Activated CD4-positive, alpha-beta T cell treated with anti-CD3 and anti-CD28 coated beads for 1 hour (primary cell): ENCODE measurements at regions not wholly inside any gene's neighbourhood (a gene's known extent, or its start where the extent isn't known, plus 50 kb on each side); places are given as distances from the start of the nearest gene placed in this dataset.

ENCODE experiments used
- DNase-seq: peaks from one replicate; pipeline ENCODE4 v3.0.0-alpha.2; 2020

DNA sequence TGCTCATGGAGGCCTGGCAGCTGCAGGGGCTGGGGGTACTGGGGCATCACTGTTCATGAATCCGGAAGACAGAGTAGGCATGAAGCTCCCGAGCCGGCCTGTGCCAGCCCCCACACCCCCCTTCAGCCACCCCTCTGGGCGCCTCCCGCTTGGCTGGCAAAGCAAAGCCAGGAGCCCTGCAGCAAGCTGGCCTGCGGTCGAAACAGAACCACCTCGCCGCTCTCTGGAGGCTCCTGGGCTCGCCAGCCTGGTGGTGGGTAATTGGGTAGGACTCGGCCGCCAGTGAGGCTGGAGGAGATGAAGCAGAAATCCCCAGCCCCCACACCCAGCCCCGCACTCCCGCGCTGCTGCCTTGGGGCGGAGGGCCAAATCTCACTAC lies 70.9 kb upstream of the GPC1 start:
- DNase-seq: no peak

DNA sequence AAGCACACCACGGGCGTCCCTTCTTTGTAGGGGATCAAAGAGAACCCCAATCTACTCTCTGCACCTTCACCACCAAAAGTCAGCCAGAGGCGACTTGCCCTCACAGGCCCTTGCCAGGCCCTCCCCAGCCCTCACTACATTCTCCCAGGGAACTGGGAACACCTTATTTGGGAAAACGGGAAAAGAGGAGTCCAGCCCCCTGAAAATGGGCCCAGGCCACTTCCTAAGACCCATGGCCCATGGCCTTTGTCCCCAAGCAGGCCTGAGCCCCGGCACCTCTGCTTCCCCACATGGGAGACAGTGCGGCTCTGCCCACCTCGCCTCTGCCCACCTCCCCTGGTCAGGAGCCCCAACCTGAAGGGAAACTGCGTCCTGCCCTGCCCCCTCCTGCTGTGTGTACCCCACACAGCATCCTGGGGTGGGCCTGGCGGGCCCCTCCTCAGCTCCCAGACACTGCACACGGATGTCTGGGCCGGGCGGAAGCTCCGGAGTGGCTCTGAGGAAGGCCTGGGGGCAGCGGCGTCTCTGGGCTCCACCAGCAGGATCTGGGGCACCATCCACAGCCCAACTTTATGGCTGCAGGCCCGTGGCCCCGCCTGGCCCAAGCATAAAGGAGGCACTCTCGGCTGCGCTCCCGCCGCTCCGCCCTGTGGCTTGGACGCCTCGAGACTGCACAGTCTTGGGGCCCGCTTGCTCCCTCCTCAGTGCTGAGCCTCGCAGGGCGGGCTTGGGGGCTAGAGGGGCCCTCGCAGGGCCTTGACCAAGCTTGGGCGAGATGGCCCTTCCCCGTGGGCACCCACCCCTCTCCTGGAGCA lies 70.3 kb upstream of the GPC1 start:
- no peak for DNase-seq

DNA sequence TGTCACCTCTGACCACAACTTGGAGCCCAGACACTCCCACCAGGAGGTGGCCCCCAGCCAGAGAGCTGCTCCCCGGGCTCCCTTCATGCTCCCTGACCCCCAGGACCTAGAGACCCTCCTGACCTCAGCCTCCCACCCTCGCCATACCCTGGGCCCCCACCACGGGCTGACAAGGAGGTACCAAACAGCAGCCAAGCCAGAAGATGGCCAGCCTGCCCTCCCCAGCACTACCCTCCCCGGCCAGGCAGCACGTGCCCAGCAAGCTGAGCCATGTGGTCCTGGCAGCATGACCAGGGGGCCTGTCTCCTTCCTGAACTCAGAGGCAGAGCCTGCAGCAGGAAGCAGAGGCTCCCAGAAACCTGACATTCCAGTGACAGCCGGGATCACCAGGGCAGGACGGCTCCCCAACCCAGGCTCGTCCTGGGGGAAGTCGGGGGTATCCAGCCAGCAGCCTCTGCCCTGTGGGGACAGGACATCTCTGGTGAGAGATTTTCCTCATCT lies 69.4 kb upstream of the GPC1 start:
- DNase-seq: no peak

DNA sequence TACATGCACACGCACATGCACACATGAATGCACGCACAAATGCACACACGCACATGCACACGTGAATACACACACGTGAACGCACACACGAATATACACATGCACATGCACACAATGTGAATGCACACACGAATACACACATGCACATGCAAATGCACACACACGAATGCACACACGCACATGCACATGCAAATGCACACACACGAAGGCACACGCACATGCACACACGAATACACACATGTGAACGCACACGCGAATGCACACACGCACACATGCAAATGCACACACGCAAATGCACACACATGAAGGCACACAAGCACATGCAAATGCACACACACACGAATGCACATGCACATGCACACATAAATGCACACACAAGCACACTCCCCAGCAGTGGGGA lies 68.6 kb upstream of the GPC1 start:
- DNase-seq: no peak

DNA sequence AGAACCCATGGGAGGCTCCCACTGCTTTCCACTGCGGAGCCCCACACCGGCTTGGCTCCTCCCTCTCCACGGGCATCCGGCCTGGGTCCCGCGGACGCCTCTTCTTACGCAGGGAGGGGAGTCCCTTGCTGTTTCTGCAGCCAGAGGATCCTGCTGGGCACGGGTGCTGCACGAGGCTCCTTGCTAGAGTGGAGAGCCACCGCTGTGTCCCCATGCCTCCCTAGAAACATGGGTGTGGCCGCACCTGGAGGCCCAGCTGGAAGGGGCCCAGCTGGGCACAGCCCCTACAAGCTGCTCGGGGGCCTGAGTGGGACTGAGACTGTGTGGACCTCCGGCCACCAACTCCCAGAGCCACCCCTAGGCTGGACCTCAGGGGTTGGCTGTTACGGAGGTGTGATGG lies 67.7 kb upstream of the GPC1 start:
- DNase-seq: no peak

DNA sequence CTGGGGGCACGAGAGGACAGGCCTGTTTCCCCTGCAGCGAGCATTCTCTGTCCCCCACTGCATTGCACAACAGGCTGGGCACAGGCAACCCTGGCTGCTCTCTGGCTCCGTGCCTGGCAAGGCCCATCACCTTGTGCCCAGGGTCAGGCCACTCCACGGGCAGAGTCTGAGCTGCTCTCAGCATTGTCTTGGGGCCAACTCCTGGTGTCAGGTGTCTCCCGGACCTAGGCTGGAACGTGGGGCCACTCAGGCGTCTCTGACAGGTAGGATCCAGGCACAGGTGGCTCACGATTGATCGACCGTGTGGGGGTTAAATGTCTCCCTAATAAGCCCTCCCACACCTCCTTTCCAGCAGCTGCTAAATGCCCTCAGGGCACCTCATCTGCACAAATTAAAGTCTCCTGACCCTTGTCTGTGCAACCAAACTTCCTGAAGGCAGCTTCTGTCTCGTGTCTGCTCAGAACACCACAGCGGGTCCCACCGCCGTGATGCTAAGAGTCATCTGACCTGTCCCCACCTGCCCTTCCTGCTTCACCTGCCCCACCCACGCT lies 66.6 kb upstream of the GPC1 start:
- DNase-seq: no peak

DNA sequence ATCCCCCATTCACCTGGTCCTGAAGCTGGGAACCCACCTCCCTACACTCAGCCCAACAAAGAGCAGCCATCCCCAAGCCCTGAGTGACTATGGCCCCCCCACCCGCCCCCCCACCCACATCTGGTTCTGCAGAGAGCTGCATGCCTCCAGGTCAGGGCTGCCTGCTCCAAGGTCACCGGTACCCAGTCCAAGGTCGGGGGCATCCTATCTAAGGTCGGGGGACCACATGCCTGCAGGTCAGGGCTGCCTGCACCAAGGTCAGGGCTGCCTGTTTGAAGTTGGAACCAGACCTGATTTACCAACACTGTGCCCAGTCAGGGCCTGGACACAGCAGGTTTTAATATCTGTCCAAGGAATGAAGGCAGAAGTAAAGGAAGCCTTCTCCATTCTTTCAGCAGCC lies 66.1 kb upstream of the GPC1 start:
- DNase-seq: no peak

- DNase-seq: no peak
Measured at GRCh38 chr2:240369801-240370585, 65.5 kb upstream of the GPC1 start.

GRCh38 chr2:240371129-240372000 lies 64.1 kb upstream of the GPC1 start:
- no peak for DNase-seq

- no peak for DNase-seq
Measured at GRCh38 chr2:240372101-240372500, 63.4 kb upstream of the GPC1 start.

GRCh38 chr2:240373289-240373885 lies 62.1 kb upstream of the GPC1 start:
- DNase-seq: no peak

- DNase-seq: no peak
Measured at GRCh38 chr2:240374085-240374907, 61.2 kb upstream of the GPC1 start.

DNA sequence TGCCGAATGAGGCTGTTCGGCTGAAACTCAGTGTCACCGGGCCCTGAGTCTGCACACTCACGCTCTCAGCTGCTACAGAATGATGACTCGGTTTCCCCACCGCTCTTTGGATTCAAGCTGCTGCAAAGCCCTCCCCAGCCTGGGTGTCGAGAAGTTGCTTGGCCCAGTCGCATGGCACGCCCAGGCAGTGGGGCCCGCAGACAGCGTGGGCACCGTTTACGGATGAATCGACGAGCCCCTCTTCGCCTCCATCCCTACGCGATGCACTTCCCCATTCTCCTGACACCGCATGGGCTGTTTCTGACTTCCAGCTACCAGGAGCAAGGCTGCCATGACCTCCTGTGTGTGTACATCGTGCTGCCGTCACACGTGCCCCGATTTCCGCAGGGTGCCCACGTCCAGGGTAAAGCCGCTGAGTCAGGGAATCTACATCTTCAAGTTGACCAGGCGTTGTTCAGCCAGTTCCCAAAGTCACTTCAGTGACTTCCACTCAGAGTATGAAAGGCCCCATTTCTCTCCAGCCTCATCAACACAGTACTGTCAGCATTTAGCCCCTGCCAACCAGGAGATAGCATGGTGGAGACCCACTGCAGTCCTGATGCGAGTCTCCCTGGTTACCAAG lies 60.3 kb upstream of the GPC1 start:
- no peak for DNase-seq

GRCh38 chr2:240376739-240377138 lies 58.7 kb upstream of the GPC1 start:
- no peak for DNase-seq

- DNase-seq: no peak
Measured at GRCh38 chr2:240377366-240377765, 58.1 kb upstream of the GPC1 start.

DNA sequence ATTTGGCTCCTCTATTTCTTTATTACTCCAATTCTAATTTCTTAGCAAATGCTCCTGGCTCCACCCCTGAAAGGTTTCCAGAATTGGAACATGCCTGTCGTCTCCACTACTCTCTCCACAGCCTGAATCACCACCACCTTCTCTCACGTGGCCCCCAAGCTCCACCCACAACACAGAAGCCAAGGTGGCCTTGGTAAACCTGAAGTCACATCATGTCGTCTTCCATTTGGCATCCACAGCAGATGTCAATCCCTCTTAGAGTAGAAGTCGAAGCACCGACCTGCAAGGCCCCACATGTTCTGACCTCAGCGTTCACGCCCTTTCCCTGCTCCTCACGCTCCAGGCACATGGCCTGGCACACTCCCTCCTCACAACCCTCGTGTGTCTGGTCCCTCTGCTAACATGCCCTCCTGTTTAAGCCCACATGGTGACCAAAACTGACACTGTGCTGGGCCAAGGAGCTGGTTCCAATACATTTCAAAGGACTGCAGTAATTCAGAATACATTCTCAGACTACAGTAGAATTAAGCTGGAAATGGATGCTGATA lies 56.3 kb upstream of the GPC1 start:
- no peak for DNase-seq

DNA sequence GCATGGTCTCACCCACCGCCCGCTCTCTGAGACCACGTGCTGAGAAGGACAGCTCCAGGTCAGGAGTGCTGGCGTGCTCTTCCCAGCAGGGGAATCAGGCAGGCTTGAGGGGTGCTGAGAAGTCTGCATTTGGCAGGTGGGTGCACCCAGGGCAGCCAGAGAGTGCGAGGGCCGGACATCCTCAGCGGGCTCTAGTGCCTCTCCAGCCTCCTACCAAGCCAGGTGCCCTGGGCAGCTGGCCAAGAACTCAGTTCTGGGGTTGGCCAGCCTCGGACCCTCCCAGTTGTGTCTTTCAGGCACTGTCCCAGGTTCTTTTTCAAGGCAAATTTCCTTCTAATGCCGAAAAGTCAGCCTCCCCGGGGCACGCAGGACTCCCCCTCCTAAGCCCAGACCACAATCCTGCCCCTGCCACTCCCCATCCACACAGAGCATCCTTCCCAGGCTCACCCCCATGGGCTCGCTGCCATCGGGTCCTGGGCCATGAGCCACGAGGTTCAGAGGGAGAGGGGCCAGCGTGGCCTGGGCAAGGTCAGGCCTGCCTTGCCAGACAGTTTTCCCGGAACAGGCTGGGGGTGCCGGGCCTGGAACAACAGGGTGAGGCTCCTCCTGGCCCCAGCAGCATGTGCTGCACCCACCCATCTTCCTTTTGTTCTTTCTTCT lies 52.2 kb upstream of the GPC1 start:
- DNase-seq: no peak

- no peak for DNase-seq
Measured at GRCh38 chr2:240383871-240384700, 51.4 kb upstream of the GPC1 start.
